PFSK-1 (cell line): ENCODE measurements at regions not wholly inside any gene's neighbourhood (a gene's known extent, or its start where the extent isn't known, plus 50 kb on each side); places are given as distances from the start of the nearest gene placed in this dataset.

ENCODE experiments used
- FOXP2 ChIP-seq: optimal IDR thresholded peaks from 2 replicates; pipeline ENCODE3; 2011; ENCODE audit warnings: borderline replicate concordance, control low read depth, inconsistent platforms; ENCODE audit not compliant: insufficient read depth; ENCODE audit errors: extremely low read length, extremely low read depth
- POLR2AphosphoS5 ChIP-seq: IDR thresholded peaks from 2 replicates; pipeline ENCODE4 v1.6.1; 2012; ENCODE audit warnings: low read depth, mild to moderate bottlenecking, control low read depth, low read length, moderate library complexity
- SIN3A ChIP-seq: IDR thresholded peaks from 2 replicates; pipeline ENCODE4 v1.6.1; 2012; ENCODE audit warnings: mild to moderate bottlenecking, low read length, moderate library complexity, borderline replicate concordance; ENCODE audit not compliant: insufficient read depth
- TAF1 ChIP-seq: IDR thresholded peaks from 2 replicates; pipeline ENCODE4 v1.6.1; 2012; ENCODE audit warnings: low read length, control low read depth, borderline replicate concordance; ENCODE audit not compliant: insufficient read depth
- TF ChIP-seq, protein P1 (sequence below), 2 experiments: IDR thresholded peaks; 2 replicates each; pipeline versions ENCODE4 v1.6.1 to v1.8.0; 2011 to 2012; ENCODE audit warnings: low read depth in 2 of 2, low read length in 2 of 2, control low read depth in 1 of 2, inconsistent platforms in 1 of 2, mild to moderate bottlenecking in 1 of 2, moderate library complexity in 1 of 2; ENCODE audit not compliant: insufficient read depth in 1 of 2

DNA sequence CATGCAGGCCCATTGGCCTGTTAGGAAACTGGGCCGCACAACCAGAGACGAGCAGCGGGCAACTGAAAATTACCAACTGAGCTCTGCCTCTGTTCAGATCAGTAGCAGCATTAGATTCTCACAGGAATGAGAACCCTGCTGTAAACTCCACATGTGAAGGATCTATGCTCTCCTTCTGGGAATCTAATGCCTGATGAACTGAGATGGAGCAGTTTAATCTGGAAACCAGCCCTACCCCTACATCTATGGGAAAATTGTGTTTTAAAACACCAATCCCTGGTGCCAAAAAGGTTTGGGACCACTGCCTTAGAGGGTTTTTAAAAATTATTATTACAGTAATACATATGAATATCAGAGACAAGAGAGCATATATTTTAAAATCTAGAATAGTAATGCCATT is 1144.5 kb downstream of the FSCB start:
- no peak for TF ChIP-seq TAF1
- TF ChIP-seq, protein P1, sequence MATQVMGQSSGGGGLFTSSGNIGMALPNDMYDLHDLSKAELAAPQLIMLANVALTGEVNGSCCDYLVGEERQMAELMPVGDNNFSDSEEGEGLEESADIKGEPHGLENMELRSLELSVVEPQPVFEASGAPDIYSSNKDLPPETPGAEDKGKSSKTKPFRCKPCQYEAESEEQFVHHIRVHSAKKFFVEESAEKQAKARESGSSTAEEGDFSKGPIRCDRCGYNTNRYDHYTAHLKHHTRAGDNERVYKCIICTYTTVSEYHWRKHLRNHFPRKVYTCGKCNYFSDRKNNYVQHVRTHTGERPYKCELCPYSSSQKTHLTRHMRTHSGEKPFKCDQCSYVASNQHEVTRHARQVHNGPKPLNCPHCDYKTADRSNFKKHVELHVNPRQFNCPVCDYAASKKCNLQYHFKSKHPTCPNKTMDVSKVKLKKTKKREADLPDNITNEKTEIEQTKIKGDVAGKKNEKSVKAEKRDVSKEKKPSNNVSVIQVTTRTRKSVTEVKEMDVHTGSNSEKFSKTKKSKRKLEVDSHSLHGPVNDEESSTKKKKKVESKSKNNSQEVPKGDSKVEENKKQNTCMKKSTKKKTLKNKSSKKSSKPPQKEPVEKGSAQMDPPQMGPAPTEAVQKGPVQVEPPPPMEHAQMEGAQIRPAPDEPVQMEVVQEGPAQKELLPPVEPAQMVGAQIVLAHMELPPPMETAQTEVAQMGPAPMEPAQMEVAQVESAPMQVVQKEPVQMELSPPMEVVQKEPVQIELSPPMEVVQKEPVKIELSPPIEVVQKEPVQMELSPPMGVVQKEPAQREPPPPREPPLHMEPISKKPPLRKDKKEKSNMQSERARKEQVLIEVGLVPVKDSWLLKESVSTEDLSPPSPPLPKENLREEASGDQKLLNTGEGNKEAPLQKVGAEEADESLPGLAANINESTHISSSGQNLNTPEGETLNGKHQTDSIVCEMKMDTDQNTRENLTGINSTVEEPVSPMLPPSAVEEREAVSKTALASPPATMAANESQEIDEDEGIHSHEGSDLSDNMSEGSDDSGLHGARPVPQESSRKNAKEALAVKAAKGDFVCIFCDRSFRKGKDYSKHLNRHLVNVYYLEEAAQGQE (IDR thresholded peaks at IDR 0.05; ENCODE audit: insufficient read depth in 1 of 2, low read depth in 2 of 2, low read length in 2 of 2): no peak

DNA sequence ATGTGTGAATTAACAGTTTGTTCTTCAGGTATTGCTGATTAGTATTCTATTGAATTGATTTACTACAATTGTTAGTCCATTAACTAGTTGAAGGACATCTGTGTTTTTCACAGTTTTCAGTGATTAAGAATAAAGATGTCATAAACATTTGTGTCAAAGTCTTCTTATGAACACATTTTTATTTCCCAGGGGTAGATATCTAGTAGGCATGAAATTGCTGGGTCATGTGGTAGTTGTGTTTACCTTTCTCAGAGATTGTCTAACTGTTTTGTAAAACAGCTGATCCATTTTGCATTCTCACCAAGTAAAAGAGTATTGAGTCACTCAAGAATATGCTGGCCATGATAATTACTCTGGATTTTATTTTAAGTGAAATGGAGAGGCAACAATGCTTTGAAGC is 1145.3 kb downstream of the FSCB start:
- TF ChIP-seq, protein P1 (IDR thresholded peaks at IDR 0.05; ENCODE audit: insufficient read depth in 1 of 2, low read depth in 2 of 2, low read length in 2 of 2): no peak

DNA sequence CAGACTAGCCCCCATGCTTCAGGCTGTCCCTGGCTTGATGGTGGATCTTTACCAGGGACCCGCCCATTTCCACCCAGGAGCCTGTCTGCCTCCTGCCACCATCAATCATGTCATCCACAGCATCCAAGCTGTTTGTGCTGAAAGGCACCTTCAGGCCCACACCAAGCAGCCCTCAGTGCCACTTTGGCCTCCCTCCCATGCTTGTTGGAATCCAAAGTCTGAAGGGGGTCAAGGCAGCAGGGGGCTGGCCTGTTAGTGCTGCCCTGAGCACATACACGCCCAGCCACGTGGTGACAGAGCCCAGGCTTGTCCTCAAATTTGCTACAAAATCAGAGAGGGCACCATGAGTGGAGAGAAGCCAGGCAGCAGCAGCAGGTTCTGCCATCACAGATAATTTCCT is 1146.8 kb downstream of the FSCB start:
- TF ChIP-seq TAF1 (no peak), POLR2AphosphoS5 (no peak), SIN3A (no peak), FOXP2 (no peak)
- TF ChIP-seq, protein P1 (IDR thresholded peaks at IDR 0.05; ENCODE audit: insufficient read depth in 1 of 2, low read depth in 2 of 2, low read length in 2 of 2): no peak

DNA sequence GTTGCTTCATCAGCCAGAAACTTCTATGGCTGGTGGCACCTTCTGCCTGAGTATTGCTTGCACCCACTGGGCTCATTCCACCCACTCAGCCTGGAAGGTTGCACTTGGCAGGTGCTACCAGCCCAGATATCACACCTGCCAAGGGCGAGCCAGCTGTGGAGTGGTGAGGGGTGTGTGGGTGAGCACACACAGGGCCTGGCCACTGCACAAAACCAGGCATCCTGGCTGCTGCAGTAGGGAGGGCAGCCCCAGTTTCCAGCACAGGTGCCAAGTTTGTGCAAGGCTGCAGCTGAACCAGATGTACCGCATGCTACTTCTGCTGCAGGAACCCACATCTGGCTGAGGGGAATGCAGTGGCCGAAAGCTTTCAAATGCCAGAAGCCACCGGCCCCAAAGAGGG is 1147.8 kb downstream of the FSCB start:
- TF ChIP-seq POLR2AphosphoS5: no peak
- TF ChIP-seq, protein P1 (IDR thresholded peaks at IDR 0.05; ENCODE audit: insufficient read depth in 1 of 2, low read depth in 2 of 2, low read length in 2 of 2): no peak
- TF ChIP-seq FOXP2: no peak
- no peak for TF ChIP-seq TAF1
- no peak for TF ChIP-seq SIN3A

DNA sequence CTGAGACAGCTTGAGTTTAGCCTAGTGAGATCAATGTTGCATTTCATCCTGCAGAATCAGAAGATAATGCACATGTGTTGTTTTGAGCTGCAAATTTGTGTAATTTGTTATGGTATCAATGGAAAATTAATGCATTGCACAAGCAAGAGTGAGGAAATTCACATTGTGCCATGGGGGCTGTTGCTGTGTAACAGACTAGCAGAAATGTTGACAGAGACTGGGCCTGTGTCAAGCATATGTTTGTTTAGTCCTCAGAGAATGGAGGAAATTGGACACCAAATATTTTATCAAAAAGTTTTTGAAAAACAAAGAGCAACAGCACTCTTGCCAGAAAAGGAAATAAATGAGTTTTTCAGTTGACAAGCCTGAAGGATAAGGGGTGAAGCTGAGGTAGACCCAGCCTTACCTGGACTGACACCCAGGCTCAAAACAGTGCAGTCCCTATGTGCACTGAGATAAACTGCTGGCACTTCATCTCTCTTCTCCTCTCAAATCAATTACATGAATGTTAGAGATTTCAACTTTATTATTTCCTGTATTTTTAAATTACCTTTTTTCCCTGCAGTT is 1150.0 kb downstream of the FSCB start:
- no peak for TF ChIP-seq SIN3A
- TF ChIP-seq FOXP2: no peak
- no peak for TF ChIP-seq POLR2AphosphoS5
- TF ChIP-seq, protein P1 (IDR thresholded peaks at IDR 0.05; ENCODE audit: insufficient read depth in 1 of 2, low read depth in 2 of 2, low read length in 2 of 2): no peak
- no peak for TF ChIP-seq TAF1
